Peyer's patch (tissue), 4 donors: ENCODE measurements at regions not wholly inside any gene's neighbourhood (a gene's known extent, or its start where the extent isn't known, plus 50 kb on each side); places are given as distances from the start of the nearest gene placed in this dataset.

Experiments
- CTCF ChIP-seq, 6 experiments: fragments of 450-650 bp in 4 of 6; fragments of 200-600 bp in 2 of 6; sonication (generic) in 1 of 6; IDR thresholded peaks; one replicate each; pipeline ENCODE4 v1.5.1; 2017 to 2019; ENCODE audit warnings: antibody characterized with exemption in 6 of 6, mild to moderate bottlenecking in 3 of 6, moderate library complexity in 1 of 6
- POLR2A ChIP-seq, 2 donors: fragments of 450-650 bp; IDR thresholded peaks; one replicate each; pipeline ENCODE4 v1.5.1; 2017; ENCODE audit warnings: antibody characterized with exemption in 2 of 2, mild to moderate bottlenecking in 2 of 2, moderate library complexity in 2 of 2

GRCh38 chr1:221813887-221814286 lies 72.0 kb upstream of the DUSP10 start:
- no peak for TF ChIP-seq CTCF (IDR thresholded peaks at IDR 0.05)
- TF ChIP-seq POLR2A (IDR thresholded peaks at IDR 0.05): no peak
